Transverse colon (tissue), 4 donors: ENCODE measurements at regions not wholly inside any gene's neighbourhood (a gene's known extent, or its start where the extent isn't known, plus 50 kb on each side); places are given as distances from the start of the nearest gene placed in this dataset.
"Not testable (repeated sequence)": the region's sequence is repeated elsewhere in the genome, so short reads cannot be mapped to it uniquely, and the experiment has no call there.

Experiments used
- DNase-seq: peaks from one replicate; pipeline ENCODE4 v3.0.0-alpha.2; 2019
- H3K27ac ChIP-seq, 4 donors: fragments of 200-600 bp; sonication (generic); 2 replicates each; pipeline ENCODE4 v1.5.1; 2016 to 2018; ENCODE audit warnings: inconsistent platforms in 4 of 4
- H3K27me3 ChIP-seq: fragments of 200-600 bp; sonication (generic); 2 replicates; pipeline ENCODE4 v1.5.1; 2017; ENCODE audit warnings: inconsistent platforms
- H3K36me3 ChIP-seq, 4 donors: fragments of 200-600 bp; sonication (generic); 2 replicates each; pipeline ENCODE4 v1.5.1; 2017 to 2019; ENCODE audit warnings: inconsistent platforms in 4 of 4
- H3K4me1 ChIP-seq, 4 donors: fragments of 200-600 bp; sonication (generic); 2 replicates each; pipeline ENCODE4 v1.5.1; 2017 to 2020; ENCODE audit warnings: inconsistent platforms in 4 of 4
- H3K4me3 ChIP-seq, 4 donors: fragments of 200-600 bp; sonication (generic); 1 replicate in 1 of 4; 2 replicates in 3 of 4; pipeline versions ENCODE4 v1.5.1 to v1.6.1; 2017 to 2019; ENCODE audit warnings: inconsistent platforms in 4 of 4
- H3K9me3 ChIP-seq, 2 donors: fragments of 200-600 bp; sonication (generic); 2 replicates each; pipeline ENCODE4 v1.5.1; 2017 to 2019; ENCODE audit warnings: inconsistent platforms in 2 of 2
- EP300 ChIP-seq: sonication (generic); formaldehyde crosslinking; IDR thresholded peaks from one replicate; pipeline ENCODE4 v1.6.1; 2017; ENCODE audit warnings: antibody characterized with exemption, low read depth
- POLR2A ChIP-seq: fragments of 450-650 bp; IDR thresholded peaks from one replicate; pipeline ENCODE4 v1.6.1; 2016; ENCODE audit warnings: antibody characterized with exemption, mild to moderate bottlenecking, moderate library complexity
- POLR2AphosphoS5 ChIP-seq, 3 donors: sonication (generic); formaldehyde crosslinking; IDR thresholded peaks; one replicate each; pipeline ENCODE4 v1.6.1; 2016; ENCODE audit warnings: antibody characterized with exemption in 3 of 3
- WGBS, 2 donors: methylation state at CpG; one replicate each; pipeline ENCODE4 v1.1.5; 2018; ENCODE audit warnings: low coverage in 1 of 2; 5-methylcytosine and 5-hydroxymethylcytosine counted together
- in situ Hi-C, 4 donors: fragments of 200-750 bp; cut with MboI; loops; one replicate each; pipeline versions ENCODE4 v1.15.0 to v1.15.1; 2017; ENCODE audit warnings: low sequenced_read_pairs in 3 of 4, low pct_ligation_motif_present in 1 of 4, low pct_unique_long_range_greater_than_20kb in 1 of 4
- intact Hi-C: fragments of 100-400 bp; cut with DNase I; formaldehyde crosslinking; loops from one replicate; pipeline ENCODE4 v1.15.1; 2023; ENCODE audit warnings: low total_unique reads
- TF ChIP-seq, protein P1 (sequence below), 5 experiments: fragments of 200-600 bp in 3 of 5; fragments of 450-650 bp in 2 of 5; sonication (generic) in 3 of 5; IDR thresholded peaks; 1 replicate in 2 of 5; 2 replicates in 3 of 5; pipeline ENCODE4 v1.5.1; 2016 to 2017; ENCODE audit warnings: antibody characterized with exemption in 5 of 5, inconsistent platforms in 3 of 5, mild to moderate bottlenecking in 2 of 5, moderate library complexity in 1 of 5

DNA sequence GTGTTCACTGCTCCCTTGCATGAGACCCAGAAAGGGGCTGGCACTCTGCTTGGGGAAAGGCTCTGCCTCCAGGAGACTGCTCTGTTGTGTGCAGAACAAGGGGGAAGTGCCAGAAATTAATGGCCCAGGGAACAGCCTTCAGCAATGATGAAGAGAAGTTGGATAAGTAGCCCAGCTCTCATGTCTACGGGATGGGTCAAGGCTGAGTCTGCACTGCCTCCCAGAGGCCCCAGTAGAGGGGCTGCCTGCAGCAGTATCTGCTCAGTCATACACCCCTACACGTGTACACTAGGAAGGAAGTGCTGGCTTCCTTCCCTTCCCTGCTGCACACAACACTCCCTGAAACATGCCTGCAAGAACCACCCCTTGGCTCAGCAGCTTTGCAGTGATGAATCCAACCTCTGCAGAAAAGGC, 54.6 kb upstream of the URI1 start:
- no peak for DNase-seq
- 20 to 24% methylated on average over 1 to 2 of the region's 2 CpGs for WGBS, 2 donors
- H3K27ac ChIP-seq = no peak overlapping the region
- intact Hi-C loops (no loop called here), in situ Hi-C loops (loop anchor here in 1 of 4 donors (10.0 kb wide), 1 partner anchor 123 kb away; no protein-coding TSS in a partner anchor)
- H3K27me3 ChIP-seq = no peaks in the 10 kb centered on the region
- H3K9me3 ChIP-seq = no peaks in the 10 kb centered on the region
- no peak for TF ChIP-seq EP300
- TF ChIP-seq POLR2AphosphoS5 (IDR thresholded peaks at IDR 0.05) = no peak
- TF ChIP-seq, protein P1, sequence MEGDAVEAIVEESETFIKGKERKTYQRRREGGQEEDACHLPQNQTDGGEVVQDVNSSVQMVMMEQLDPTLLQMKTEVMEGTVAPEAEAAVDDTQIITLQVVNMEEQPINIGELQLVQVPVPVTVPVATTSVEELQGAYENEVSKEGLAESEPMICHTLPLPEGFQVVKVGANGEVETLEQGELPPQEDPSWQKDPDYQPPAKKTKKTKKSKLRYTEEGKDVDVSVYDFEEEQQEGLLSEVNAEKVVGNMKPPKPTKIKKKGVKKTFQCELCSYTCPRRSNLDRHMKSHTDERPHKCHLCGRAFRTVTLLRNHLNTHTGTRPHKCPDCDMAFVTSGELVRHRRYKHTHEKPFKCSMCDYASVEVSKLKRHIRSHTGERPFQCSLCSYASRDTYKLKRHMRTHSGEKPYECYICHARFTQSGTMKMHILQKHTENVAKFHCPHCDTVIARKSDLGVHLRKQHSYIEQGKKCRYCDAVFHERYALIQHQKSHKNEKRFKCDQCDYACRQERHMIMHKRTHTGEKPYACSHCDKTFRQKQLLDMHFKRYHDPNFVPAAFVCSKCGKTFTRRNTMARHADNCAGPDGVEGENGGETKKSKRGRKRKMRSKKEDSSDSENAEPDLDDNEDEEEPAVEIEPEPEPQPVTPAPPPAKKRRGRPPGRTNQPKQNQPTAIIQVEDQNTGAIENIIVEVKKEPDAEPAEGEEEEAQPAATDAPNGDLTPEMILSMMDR (IDR thresholded peaks at IDR 0.05) = no peak
- TF ChIP-seq POLR2A = no peak
- H3K4me1 ChIP-seq = no peaks in the 10 kb centered on the region
- no peak overlapping the region for H3K4me3 ChIP-seq
- no peaks in the 10 kb centered on the region for H3K36me3 ChIP-seq

DNA sequence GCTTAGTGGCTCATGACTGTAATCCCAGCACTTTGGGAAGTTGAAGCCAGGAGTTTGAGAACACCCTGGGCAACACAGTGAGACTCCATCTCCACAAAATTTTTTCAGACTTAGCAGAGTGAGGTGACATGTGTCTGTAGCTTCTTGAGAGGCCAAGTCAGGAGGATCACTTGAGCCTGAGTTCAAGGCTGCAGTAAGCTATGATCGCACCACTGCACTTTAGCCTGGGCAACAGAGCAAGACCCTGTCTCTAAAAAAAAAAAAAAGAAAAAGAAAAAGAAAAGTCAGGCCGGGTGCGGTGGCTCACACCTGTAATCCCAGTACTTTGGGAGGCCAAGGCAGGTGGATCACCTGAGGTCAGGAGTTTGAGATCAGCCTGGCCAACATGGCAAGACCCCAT, 54.0 kb upstream of the URI1 start:
- H3K4me1 ChIP-seq, intact Hi-C loops, H3K4me3 ChIP-seq, H3K9me3 ChIP-seq, H3K27ac ChIP-seq, H3K36me3 ChIP-seq, DNase-seq, H3K27me3 ChIP-seq: not testable (repeated sequence)
- WGBS, 2 donors = 97% methylated on average over 3 of the region's 3 CpGs; no CpG with 5 or more reads in 1 of the 2 donors
- in situ Hi-C loops = loop anchor here in 1 of 4 donors (10.0 kb wide), 1 partner anchor 123 kb away; no protein-coding TSS in a partner anchor

DNA sequence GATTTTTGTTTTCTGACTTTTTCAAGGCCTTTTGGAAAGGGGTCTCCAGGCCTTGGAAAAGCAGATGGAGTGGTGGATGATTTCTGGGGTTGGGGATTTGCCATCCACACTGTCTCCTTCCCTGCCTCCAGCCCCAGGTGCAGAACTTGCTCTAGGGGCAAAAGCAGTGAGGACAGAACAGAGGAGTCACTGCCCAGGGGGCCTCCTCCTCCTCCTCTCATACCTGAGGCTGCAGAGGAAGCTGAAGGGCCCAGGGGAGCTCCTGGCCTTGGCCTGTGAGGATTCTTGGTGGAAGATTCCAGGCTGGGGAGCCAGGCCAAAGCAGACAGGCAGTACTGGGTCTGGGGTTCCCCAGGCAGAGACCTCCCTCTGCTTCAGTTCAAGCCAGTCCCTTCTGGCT, 52.3 kb upstream of the URI1 start:
- H3K36me3 ChIP-seq = no peaks in the 10 kb centered on the region
- intact Hi-C loops (no loop called here), in situ Hi-C loops (loop anchor here in 1 of 4 donors (10.0 kb wide), 1 partner anchor 125 kb away; no protein-coding TSS in a partner anchor)
- no peaks in the 10 kb centered on the region for H3K9me3 ChIP-seq
- no peaks in the 10 kb centered on the region for H3K27me3 ChIP-seq
- H3K4me1 ChIP-seq = no peaks in the 10 kb centered on the region
- H3K27ac ChIP-seq = no peak overlapping the region
- TF ChIP-seq POLR2A (no peak), POLR2AphosphoS5 (IDR thresholded peaks at IDR 0.05) (no peak), EP300 (no peak)
- TF ChIP-seq, protein P1 (IDR thresholded peaks at IDR 0.05) = no peak
- no peak overlapping the region for H3K4me3 ChIP-seq
- no peak for DNase-seq

DNA sequence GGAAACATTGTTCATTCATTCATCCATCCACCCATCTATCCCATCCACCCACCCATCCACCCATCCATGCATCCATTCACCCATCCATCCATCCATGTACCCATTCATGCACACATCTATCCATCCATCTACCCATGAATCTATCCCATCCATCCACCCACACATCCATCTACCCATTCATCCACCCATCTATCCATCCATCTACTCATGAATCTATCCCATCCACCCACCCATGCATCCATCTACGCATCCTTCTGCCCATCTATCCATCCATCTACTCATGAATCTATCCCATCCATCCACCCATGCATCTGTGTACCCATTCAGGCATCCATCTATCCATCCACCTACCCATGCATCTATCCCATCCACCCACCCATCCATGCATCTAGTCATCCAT, 51.6 kb upstream of the URI1 start:
- no peaks in the 10 kb centered on the region for H3K27me3 ChIP-seq
- H3K36me3 ChIP-seq = no peaks in the 10 kb centered on the region
- TF ChIP-seq, protein P1 (IDR thresholded peaks at IDR 0.05) = no peak
- TF ChIP-seq EP300 = no peak
- no peak for TF ChIP-seq POLR2A
- TF ChIP-seq POLR2AphosphoS5 (IDR thresholded peaks at IDR 0.05) = no peak
- intact Hi-C loops (no loop called here), in situ Hi-C loops (no loop called here)
- WGBS, 2 donors = 88 to 100% methylated on average over 1 of the region's 1 CpG
- no peaks in the 10 kb centered on the region for H3K4me1 ChIP-seq
- H3K4me3 ChIP-seq = no peak overlapping the region
- H3K9me3 ChIP-seq = no peaks in the 10 kb centered on the region
- no peak for DNase-seq
- H3K27ac ChIP-seq = no peak overlapping the region
